Activated naive CD8-positive, alpha-beta T cell treated with anti-CD3 and anti-CD28 coated beads, Interleukin-2, amount 50 U/mL, for 24 hours (primary cell): ENCODE measurements at regions not wholly inside any gene's neighbourhood (a gene's known extent, or its start where the extent isn't known, plus 50 kb on each side); places are given as distances from the start of the nearest gene placed in this dataset.
"Not testable (repeated sequence)": the region's sequence is repeated elsewhere in the genome, so short reads cannot be mapped to it uniquely, and the experiment has no call there.

Experiments used
- ATAC-seq: fragments of 150-1000 bp; cut with Tn5 transposase; one replicate; pipeline ENCODE4 v1.10.0; 2021
- DNase-seq: peaks from one replicate; pipeline ENCODE4 v3.0.0; 2021
- H3K27ac Mint-ChIP-seq: one replicate; pipeline ENCODE4 v1.8.0; 2021; ENCODE audit warnings: mild to moderate bottlenecking, mixed read lengths
- H3K27me3 Mint-ChIP-seq: one replicate; pipeline ENCODE4 v1.8.0; 2021; ENCODE audit warnings: mixed read lengths
- H3K36me3 Mint-ChIP-seq: one replicate; pipeline ENCODE4 v1.8.0; 2021; ENCODE audit warnings: low read depth, mixed read lengths
- H3K4me1 Mint-ChIP-seq: one replicate; pipeline ENCODE4 v1.8.0; 2021; ENCODE audit warnings: mixed read lengths
- H3K4me3 Mint-ChIP-seq: one replicate; pipeline ENCODE4 v1.8.0; 2021; ENCODE audit warnings: mild to moderate bottlenecking, moderate library complexity, mixed read lengths
- H3K9me3 Mint-ChIP-seq: one replicate; pipeline ENCODE4 v1.8.0; 2021; ENCODE audit warnings: mixed read lengths

- Mint-ChIP-seq H3K4me3 (no peak overlapping the region), H3K36me3 (no peaks in the 10 kb centered on the region), H3K27ac (no peak overlapping the region), H3K9me3 (peaks cover 3% of the 10 kb centered on the region), H3K27me3 (peaks cover 2% of the 10 kb centered on the region), H3K4me1 (no peaks in the 10 kb centered on the region)
- ATAC-seq (no peak), DNase-seq (no peak)
Measured at GRCh38 chr21:28118570-28118969, 874.1 kb downstream of the LTN1 start.

- H3K4me1 Mint-ChIP-seq, H3K9me3 Mint-ChIP-seq, H3K27ac Mint-ChIP-seq, DNase-seq, H3K4me3 Mint-ChIP-seq, ATAC-seq, H3K27me3 Mint-ChIP-seq, H3K36me3 Mint-ChIP-seq: not testable (repeated sequence)
Measured at GRCh38 chr21:28114986-28115385, 877.7 kb downstream of the LTN1 start.

GRCh38 chr21:28113718-28114117 is 879.0 kb downstream of the LTN1 start:
- Mint-ChIP-seq H3K4me3 (no peak overlapping the region), H3K36me3 (no peaks in the 10 kb centered on the region), H3K27me3 (no peaks in the 10 kb centered on the region), H3K4me1 (no peaks in the 10 kb centered on the region), H3K27ac (no peak overlapping the region), H3K9me3 (peaks cover 5% of the 10 kb centered on the region)
- ATAC-seq (no peak), DNase-seq (no peak)

- H3K27me3 Mint-ChIP-seq, result no peaks in the 10 kb centered on the region
- no peaks in the 10 kb centered on the region for H3K36me3 Mint-ChIP-seq
- H3K4me1 Mint-ChIP-seq, result no peaks in the 10 kb centered on the region
- H3K4me3 Mint-ChIP-seq, result no peak overlapping the region
- DNase-seq (no peak), ATAC-seq (no peak)
- H3K27ac Mint-ChIP-seq, result no peak overlapping the region
- H3K9me3 Mint-ChIP-seq, result peaks cover 5% of the 10 kb centered on the region
Measured at GRCh38 chr21:28112511-28112910, 880.2 kb downstream of the LTN1 start.

GRCh38 chr21:28111151-28111619 is 881.5 kb downstream of the LTN1 start:
- ATAC-seq, result no peak
- peaks cover 5% of the 10 kb centered on the region for H3K9me3 Mint-ChIP-seq
- no peaks in the 10 kb centered on the region for H3K4me1 Mint-ChIP-seq
- H3K27me3 Mint-ChIP-seq, result no peaks in the 10 kb centered on the region
- H3K27ac Mint-ChIP-seq, result no peak overlapping the region
- no peak for DNase-seq
- H3K36me3 Mint-ChIP-seq, result no peaks in the 10 kb centered on the region
- no peak overlapping the region for H3K4me3 Mint-ChIP-seq

- Mint-ChIP-seq H3K36me3 (no peaks in the 10 kb centered on the region), H3K9me3 (peaks cover 5% of the 10 kb centered on the region), H3K27ac (no peak overlapping the region), H3K4me1 (no peaks in the 10 kb centered on the region), H3K4me3 (no peak overlapping the region), H3K27me3 (no peaks in the 10 kb centered on the region)
- DNase-seq (no peak), ATAC-seq (no peak)
Measured at GRCh38 chr21:28110716-28111115, 882.0 kb downstream of the LTN1 start.

GRCh38 chr21:28110074-28110473 is 882.6 kb downstream of the LTN1 start:
- Mint-ChIP-seq H3K9me3 (peaks cover 5% of the 10 kb centered on the region), H3K4me1 (no peaks in the 10 kb centered on the region), H3K27me3 (no peaks in the 10 kb centered on the region), H3K27ac (no peak overlapping the region), H3K4me3 (no peak overlapping the region), H3K36me3 (no peaks in the 10 kb centered on the region)
- DNase-seq (no peak), ATAC-seq (no peak)

- Mint-ChIP-seq H3K27me3 (no peaks in the 10 kb centered on the region), H3K9me3 (peaks cover 2% of the 10 kb centered on the region), H3K36me3 (no peaks in the 10 kb centered on the region), H3K27ac (no peak overlapping the region), H3K4me1 (no peaks in the 10 kb centered on the region), H3K4me3 (no peak overlapping the region)
- no peak for ATAC-seq
- no peak for DNase-seq
Measured at GRCh38 chr21:28106370-28106890, 886.2 kb downstream of the LTN1 start.

GRCh38 chr21:28104346-28104745 is 888.3 kb downstream of the LTN1 start:
- no peak for ATAC-seq
- Mint-ChIP-seq H3K36me3 (no peaks in the 10 kb centered on the region), H3K4me3 (no peak overlapping the region), H3K9me3 (no peaks in the 10 kb centered on the region), H3K27ac (no peak overlapping the region), H3K27me3 (no peaks in the 10 kb centered on the region), H3K4me1 (no peaks in the 10 kb centered on the region)
- no peak for DNase-seq

GRCh38 chr21:28100366-28100765 is 892.3 kb downstream of the LTN1 start:
- H3K36me3 Mint-ChIP-seq, result no peaks in the 10 kb centered on the region
- no peak overlapping the region for H3K4me3 Mint-ChIP-seq
- no peaks in the 10 kb centered on the region for H3K4me1 Mint-ChIP-seq
- H3K27me3 Mint-ChIP-seq, result no peaks in the 10 kb centered on the region
- no peaks in the 10 kb centered on the region for H3K9me3 Mint-ChIP-seq
- ATAC-seq (no peak), DNase-seq (no peak)
- H3K27ac Mint-ChIP-seq, result no peak overlapping the region

- Mint-ChIP-seq H3K27ac (no peak overlapping the region), H3K4me1 (no peaks in the 10 kb centered on the region)
Measured at GRCh38 chr21:28099001-28099705, 893.5 kb downstream of the LTN1 start.

GRCh38 chr21:28091466-28091865 is 901.2 kb downstream of the LTN1 start:
- DNase-seq (no peak), ATAC-seq (no peak)
- Mint-ChIP-seq H3K4me3 (no peak overlapping the region), H3K27me3 (no peaks in the 10 kb centered on the region), H3K9me3 (no peaks in the 10 kb centered on the region), H3K36me3 (no peaks in the 10 kb centered on the region), H3K4me1 (no peaks in the 10 kb centered on the region), H3K27ac (no peak overlapping the region)

More at GRCh38 chr21:28099001-28099705, 893.5 kb downstream of the LTN1 start:
- no peak for ATAC-seq
- H3K4me3 Mint-ChIP-seq, result no peak overlapping the region
- H3K9me3 Mint-ChIP-seq, result no peaks in the 10 kb centered on the region
- H3K27me3 Mint-ChIP-seq, result no peaks in the 10 kb centered on the region
- no peak for DNase-seq
- H3K36me3 Mint-ChIP-seq, result no peaks in the 10 kb centered on the region

GRCh38 chr21:28090546-28090945 is 902.1 kb downstream of the LTN1 start:
- no peaks in the 10 kb centered on the region for H3K36me3 Mint-ChIP-seq
- ATAC-seq, result no peak
- H3K4me3 Mint-ChIP-seq, result no peak overlapping the region
- no peaks in the 10 kb centered on the region for H3K9me3 Mint-ChIP-seq
- H3K4me1 Mint-ChIP-seq, result no peaks in the 10 kb centered on the region
- DNase-seq, result no peak
- no peaks in the 10 kb centered on the region for H3K27me3 Mint-ChIP-seq
- H3K27ac Mint-ChIP-seq, result no peak overlapping the region

GRCh38 chr21:28089599-28090441 is 902.9 kb downstream of the LTN1 start:
- Mint-ChIP-seq H3K9me3 (no peaks in the 10 kb centered on the region), H3K36me3 (no peaks in the 10 kb centered on the region), H3K4me3 (no peak overlapping the region), H3K27ac (no peak overlapping the region), H3K27me3 (no peaks in the 10 kb centered on the region), H3K4me1 (no peaks in the 10 kb centered on the region)
- ATAC-seq (no peak), DNase-seq (no peak)
